ENCODE measurements at regions not wholly inside any gene's neighbourhood (a gene's known extent, or its start where the extent isn't known, plus 50 kb on each side); places are given as distances from the start of the nearest gene placed in this dataset.

DNA sequence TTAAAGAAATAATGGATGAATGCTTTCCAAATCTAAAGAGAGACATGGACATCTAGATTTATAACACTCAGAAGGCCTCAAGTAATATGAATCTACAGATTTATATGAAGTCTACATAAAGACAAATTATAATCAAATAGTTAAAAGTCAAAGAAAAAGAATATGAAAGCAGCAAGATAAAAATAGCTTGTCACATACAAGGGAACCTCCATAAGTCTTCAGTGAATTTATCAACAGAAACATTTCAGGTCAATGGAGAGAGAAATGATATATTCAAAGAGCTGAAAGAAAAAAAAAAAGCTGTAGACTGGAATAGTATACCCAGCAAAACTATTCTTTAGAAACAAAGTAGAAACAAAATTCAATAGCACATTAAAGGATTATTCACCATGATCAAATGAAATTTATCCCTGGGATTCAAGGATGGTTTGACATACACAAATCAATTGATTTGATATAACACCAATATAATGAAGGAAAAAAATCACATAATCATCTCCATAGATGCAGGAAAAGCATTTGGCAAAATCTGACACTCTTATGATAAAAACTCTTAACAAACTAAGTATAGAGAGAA, 346.6 kb upstream of the PABPC4L start:
- TF ChIP-seq, protein P1, sequence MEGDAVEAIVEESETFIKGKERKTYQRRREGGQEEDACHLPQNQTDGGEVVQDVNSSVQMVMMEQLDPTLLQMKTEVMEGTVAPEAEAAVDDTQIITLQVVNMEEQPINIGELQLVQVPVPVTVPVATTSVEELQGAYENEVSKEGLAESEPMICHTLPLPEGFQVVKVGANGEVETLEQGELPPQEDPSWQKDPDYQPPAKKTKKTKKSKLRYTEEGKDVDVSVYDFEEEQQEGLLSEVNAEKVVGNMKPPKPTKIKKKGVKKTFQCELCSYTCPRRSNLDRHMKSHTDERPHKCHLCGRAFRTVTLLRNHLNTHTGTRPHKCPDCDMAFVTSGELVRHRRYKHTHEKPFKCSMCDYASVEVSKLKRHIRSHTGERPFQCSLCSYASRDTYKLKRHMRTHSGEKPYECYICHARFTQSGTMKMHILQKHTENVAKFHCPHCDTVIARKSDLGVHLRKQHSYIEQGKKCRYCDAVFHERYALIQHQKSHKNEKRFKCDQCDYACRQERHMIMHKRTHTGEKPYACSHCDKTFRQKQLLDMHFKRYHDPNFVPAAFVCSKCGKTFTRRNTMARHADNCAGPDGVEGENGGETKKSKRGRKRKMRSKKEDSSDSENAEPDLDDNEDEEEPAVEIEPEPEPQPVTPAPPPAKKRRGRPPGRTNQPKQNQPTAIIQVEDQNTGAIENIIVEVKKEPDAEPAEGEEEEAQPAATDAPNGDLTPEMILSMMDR (IDR thresholded peaks at IDR 0.05): no peak
- TF ChIP-seq POLR2A (IDR thresholded peaks at IDR 0.05) (no peak), EP300 (IDR thresholded peaks at IDR 0.05) (no peak), POLR2AphosphoS5 (IDR thresholded peaks at IDR 0.05) (no peak)

All from suprapubic skin (tissue), 4 donors.